ENCODE measurements at regions not wholly inside any gene's neighbourhood (a gene's known extent, or its start where the extent isn't known, plus 50 kb on each side); places are given as distances from the start of the nearest gene placed in this dataset.

GRCh38 chr9:20220286-20220685, 402.0 kb downstream of the MLLT3 start:
- DNase-seq: no peak
- H3K4me3 ChIP-seq: no peak overlapping the region
- in situ Hi-C loops (cut with MboI; ENCODE audit: low sequenced_read_pairs in 4 of 4): no loop called here
- ATAC-seq: no peak
- H3K27ac ChIP-seq: no peak overlapping the region
- no peak for TF ChIP-seq POLR2A (IDR thresholded peaks at IDR 0.05)
- no peak for TF ChIP-seq CTCF (IDR thresholded peaks at IDR 0.05 in 4 of 5, conservative IDR thresholded peaks at IDR 0.05 in 1 of 5)
- H3K4me1 ChIP-seq: no peaks in the 10 kb centered on the region
- no peaks in the 10 kb centered on the region for H3K36me3 ChIP-seq
- intact Hi-C loops (cut with DNase I; ENCODE audit: low total_unique reads): no loop called here
- no peaks in the 10 kb centered on the region for H3K27me3 ChIP-seq
- H3K9me3 ChIP-seq: no peaks in the 10 kb centered on the region

GRCh38 chr9:20219437-20219836, 402.9 kb downstream of the MLLT3 start:
- ATAC-seq (no peak), DNase-seq (no peak)
- intact Hi-C loops (cut with DNase I; ENCODE audit: low total_unique reads) (no loop called here), in situ Hi-C loops (cut with MboI; ENCODE audit: low sequenced_read_pairs in 4 of 4) (no loop called here)
- H3K4me1 ChIP-seq: no peaks in the 10 kb centered on the region
- no peak overlapping the region for H3K27ac ChIP-seq
- H3K9me3 ChIP-seq: no peaks in the 10 kb centered on the region
- no peak overlapping the region for H3K4me3 ChIP-seq
- TF ChIP-seq POLR2A (IDR thresholded peaks at IDR 0.05) (no peak), CTCF (IDR thresholded peaks at IDR 0.05 in 4 of 5, conservative IDR thresholded peaks at IDR 0.05 in 1 of 5) (no peak)
- H3K36me3 ChIP-seq: no peaks in the 10 kb centered on the region
- no peaks in the 10 kb centered on the region for H3K27me3 ChIP-seq

- ATAC-seq: no peak
- intact Hi-C loops (cut with DNase I; ENCODE audit: low total_unique reads) (no loop called here), in situ Hi-C loops (cut with MboI; ENCODE audit: low sequenced_read_pairs in 4 of 4) (no loop called here)
- Histone ChIP-seq H3K27me3 (no peaks in the 10 kb centered on the region), H3K4me3 (no peak overlapping the region), H3K27ac (no peak overlapping the region), H3K9me3 (no peaks in the 10 kb centered on the region), H3K4me1 (no peaks in the 10 kb centered on the region), H3K36me3 (no peaks in the 10 kb centered on the region)
- TF ChIP-seq CTCF (IDR thresholded peaks at IDR 0.05 in 4 of 5, conservative IDR thresholded peaks at IDR 0.05 in 1 of 5): no peak
- no peak for DNase-seq
These were observed 404.7 kb downstream of the MLLT3 start for GRCh38 chr9:20217596-20217995.

GRCh38 chr9:20216438-20216837, 405.9 kb downstream of the MLLT3 start:
- no peaks in the 10 kb centered on the region for H3K27me3 ChIP-seq
- H3K4me1 ChIP-seq: no peaks in the 10 kb centered on the region
- ATAC-seq: no peak
- H3K36me3 ChIP-seq: no peaks in the 10 kb centered on the region
- DNase-seq: no peak
- no peak overlapping the region for H3K27ac ChIP-seq
- TF ChIP-seq POLR2A (IDR thresholded peaks at IDR 0.05): no peak
- no peak for TF ChIP-seq CTCF (IDR thresholded peaks at IDR 0.05 in 4 of 5, conservative IDR thresholded peaks at IDR 0.05 in 1 of 5)
- in situ Hi-C loops (cut with MboI; ENCODE audit: low sequenced_read_pairs in 4 of 4): no loop called here
- no peak overlapping the region for H3K4me3 ChIP-seq
- intact Hi-C loops (cut with DNase I; ENCODE audit: low total_unique reads): no loop called here
- H3K9me3 ChIP-seq: no peaks in the 10 kb centered on the region

GRCh38 chr9:20215552-20215951, 406.7 kb downstream of the MLLT3 start:
- Histone ChIP-seq H3K27me3 (no peaks in the 10 kb centered on the region), H3K4me1 (no peaks in the 10 kb centered on the region), H3K9me3 (no peaks in the 10 kb centered on the region), H3K27ac (no peak overlapping the region), H3K4me3 (no peak overlapping the region), H3K36me3 (no peaks in the 10 kb centered on the region)
- DNase-seq (no peak), ATAC-seq (no peak)
- intact Hi-C loops (cut with DNase I; ENCODE audit: low total_unique reads): no loop called here
- TF ChIP-seq CTCF (IDR thresholded peaks at IDR 0.05 in 4 of 5, conservative IDR thresholded peaks at IDR 0.05 in 1 of 5): no peak
- TF ChIP-seq POLR2A (IDR thresholded peaks at IDR 0.05): no peak
- in situ Hi-C loops (cut with MboI; ENCODE audit: low sequenced_read_pairs in 4 of 4): no loop called here
